SK-N-SH treated with all-trans-retinoic acid at 6 μM for 48 hours (cell line): ENCODE measurements at regions not wholly inside any gene's neighbourhood (a gene's known extent, or its start where the extent isn't known, plus 50 kb on each side); places are given as distances from the start of the nearest gene placed in this dataset.

Source experiments
- ATAC-seq: fragments of 200-7000 bp; cut with Tn5 transposase; 3 replicates; pipeline ENCODE4 v1.9.1; 2020; ENCODE audit warnings: mild to moderate bottlenecking, moderate library complexity
- ARNTL ChIP-seq: fragments of 450-650 bp; formaldehyde crosslinking; IDR thresholded peaks from 2 replicates; pipeline ENCODE4 v1.5.0; 2020; ENCODE audit warnings: low read depth, mild to moderate bottlenecking, moderate library complexity, borderline replicate concordance
- BACH2 ChIP-seq: fragments of 250-450 bp; sonication (Bioruptor Pico); IDR thresholded peaks from 2 replicates; pipeline ENCODE4 v1.9.0; 2021; ENCODE audit warnings: mild to moderate bottlenecking, borderline replicate concordance
- CSDC2 ChIP-seq: fragments of 250-450 bp; sonication (Bioruptor Pico); IDR thresholded peaks from 2 replicates; pipeline ENCODE4 v1.5.0; 2020; ENCODE audit warnings: mild to moderate bottlenecking, moderate library complexity
- ESRRG ChIP-seq: fragments of 250-450 bp; sonication (Bioruptor Pico); IDR thresholded peaks from 2 replicates; pipeline ENCODE4 v1.6.1; 2021; ENCODE audit warnings: mild to moderate bottlenecking
- GLIS3 ChIP-seq: fragments of 250-450 bp; sonication (Bioruptor Pico); IDR thresholded peaks from 2 replicates; pipeline ENCODE4 v1.5.0; 2020; ENCODE audit warnings: mild to moderate bottlenecking, moderate library complexity
- ISL1 ChIP-seq: fragments of 250-450 bp; sonication (Bioruptor Pico); IDR thresholded peaks from 2 replicates; pipeline ENCODE4 v2.1.2; 2022; ENCODE audit warnings: mild to moderate bottlenecking, moderate library complexity
- OSR1 ChIP-seq: fragments of 250-450 bp; sonication (Bioruptor Pico); IDR thresholded peaks from 2 replicates; pipeline ENCODE4 v1.8.0; 2022; ENCODE audit warnings: moderate library complexity, mild to moderate bottlenecking, inconsistent platforms
- PPARA ChIP-seq: fragments of 250-450 bp; sonication (Bioruptor Pico); IDR thresholded peaks from 2 replicates; pipeline ENCODE4 v1.5.0; 2020; ENCODE audit warnings: mild to moderate bottlenecking, borderline replicate concordance
- RARB ChIP-seq: fragments of 250-450 bp; sonication (Bioruptor Pico); IDR thresholded peaks from 2 replicates; pipeline ENCODE4 v1.8.0; 2021; ENCODE audit warnings: mild to moderate bottlenecking, moderate library complexity
- SNAI2 ChIP-seq: fragments of 250-450 bp; sonication (Bioruptor Pico); IDR thresholded peaks from 2 replicates; pipeline ENCODE4 v1.5.0; 2020; ENCODE audit warnings: mild to moderate bottlenecking, moderate library complexity
- TCF4 ChIP-seq: fragments of 250-450 bp; sonication (Bioruptor Pico); IDR thresholded peaks from 2 replicates; pipeline ENCODE4 v1.8.0; 2021; ENCODE audit warnings: mild to moderate bottlenecking, moderate library complexity, borderline replicate concordance
- TOX ChIP-seq: fragments of 250-450 bp; sonication (Bioruptor Pico); IDR thresholded peaks from 2 replicates; pipeline ENCODE4 v1.8.0; 2021; ENCODE audit warnings: mild to moderate bottlenecking, moderate library complexity, borderline replicate concordance
- ZC3H10 ChIP-seq: fragments of 250-450 bp; sonication (Bioruptor Pico); IDR thresholded peaks from 2 replicates; pipeline ENCODE4 v1.5.1; 2021; ENCODE audit warnings: mild to moderate bottlenecking, moderate library complexity
- ZFP3 ChIP-seq: fragments of 250-450 bp; sonication (Bioruptor Pico); IDR thresholded peaks from 2 replicates; pipeline ENCODE4 v1.5.0; 2020; ENCODE audit warnings: mild to moderate bottlenecking, moderate library complexity
- ZNF565 ChIP-seq: fragments of 450-650 bp; formaldehyde crosslinking; conservative IDR thresholded peaks from 2 replicates; pipeline ENCODE4 v1.5.0; 2020; ENCODE audit warnings: low read depth, mild to moderate bottlenecking, moderate library complexity
- ZNF70 ChIP-seq: fragments of 450-650 bp; formaldehyde crosslinking; IDR thresholded peaks from 2 replicates; pipeline ENCODE4 v1.5.0; 2020; ENCODE audit warnings: mild to moderate bottlenecking, moderate library complexity
- ZNF8 ChIP-seq: fragments of 450-650 bp; formaldehyde crosslinking; IDR thresholded peaks from 2 replicates; pipeline ENCODE4 v1.5.0; 2020; ENCODE audit warnings: mild to moderate bottlenecking, moderate library complexity
- TF ChIP-seq, protein P1 (sequence below): fragments of 250-450 bp; sonication (Bioruptor Pico); IDR thresholded peaks from 2 replicates; pipeline ENCODE4 v1.5.1; 2020; ENCODE audit warnings: low read depth, mild to moderate bottlenecking, moderate library complexity
- TF ChIP-seq, protein P2 (sequence below): fragments of 250-450 bp; sonication (Bioruptor Pico); IDR thresholded peaks from 2 replicates; pipeline ENCODE4 v1.8.0; 2020; ENCODE audit warnings: mild to moderate bottlenecking, moderate library complexity, borderline replicate concordance
- TF ChIP-seq, protein P3 (sequence below): fragments of 250-450 bp; sonication (Bioruptor Pico); IDR thresholded peaks from 2 replicates; pipeline ENCODE4 v1.8.0; 2021; ENCODE audit warnings: low read depth, mild to moderate bottlenecking, moderate library complexity, borderline replicate concordance
- TF ChIP-seq, protein P4 (sequence below): fragments of 250-450 bp; sonication (Bioruptor Pico); IDR thresholded peaks from 2 replicates; pipeline ENCODE4 v1.5.0; 2020; ENCODE audit warnings: mild to moderate bottlenecking, moderate library complexity
- TF ChIP-seq, protein P5 (sequence below): fragments of 250-450 bp; sonication (Bioruptor Pico); IDR thresholded peaks from 2 replicates; pipeline ENCODE4 v1.5.1; 2021; ENCODE audit warnings: mild to moderate bottlenecking, moderate library complexity

DNA sequence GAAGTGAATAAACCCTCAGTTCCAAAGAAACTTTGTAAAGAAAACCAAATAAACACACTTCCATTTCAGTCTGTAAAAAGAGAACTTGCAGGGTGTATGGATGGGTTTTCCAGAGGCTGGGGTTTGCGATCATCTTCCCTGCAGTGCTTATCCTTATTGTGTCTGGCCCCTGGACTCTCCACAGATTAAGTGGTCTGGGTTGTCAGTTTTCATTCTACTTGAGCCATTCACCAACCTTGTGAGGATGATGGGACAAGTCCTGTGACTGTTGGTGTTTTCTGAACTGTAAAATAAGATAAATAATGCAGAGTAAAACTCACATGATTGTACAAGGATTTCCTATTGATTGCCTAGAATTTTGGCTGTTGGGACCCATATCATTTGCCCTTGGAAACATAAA is 166.1 kb upstream of the MOCS2 start:
- no peak for ATAC-seq
- no peak for TF ChIP-seq ZC3H10 (CRISPR knock-in tag)
- TF ChIP-seq CSDC2 (CRISPR knock-in tag) = no peak
- TF ChIP-seq ISL1 (CRISPR knock-in tag) = no peak
- no peak for TF ChIP-seq TCF4 (CRISPR knock-in tag)
- TF ChIP-seq ZNF565 (CRISPR knock-in tag) = no peak
- TF ChIP-seq ZNF70 (CRISPR knock-in tag) = no peak
- TF ChIP-seq, protein P1, sequence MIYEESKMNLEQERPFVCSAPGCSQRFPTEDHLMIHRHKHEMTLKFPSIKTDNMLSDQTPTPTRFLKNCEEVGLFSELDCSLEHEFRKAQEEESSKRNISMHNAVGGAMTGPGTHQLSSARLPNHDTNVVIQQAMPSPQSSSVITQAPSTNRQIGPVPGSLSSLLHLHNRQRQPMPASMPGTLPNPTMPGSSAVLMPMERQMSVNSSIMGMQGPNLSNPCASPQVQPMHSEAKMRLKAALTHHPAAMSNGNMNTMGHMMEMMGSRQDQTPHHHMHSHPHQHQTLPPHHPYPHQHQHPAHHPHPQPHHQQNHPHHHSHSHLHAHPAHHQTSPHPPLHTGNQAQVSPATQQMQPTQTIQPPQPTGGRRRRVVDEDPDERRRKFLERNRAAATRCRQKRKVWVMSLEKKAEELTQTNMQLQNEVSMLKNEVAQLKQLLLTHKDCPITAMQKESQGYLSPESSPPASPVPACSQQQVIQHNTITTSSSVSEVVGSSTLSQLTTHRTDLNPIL (CRISPR knock-in tag) = no peak
- no peak for TF ChIP-seq ZNF8 (CRISPR knock-in tag)
- TF ChIP-seq, protein P2, sequence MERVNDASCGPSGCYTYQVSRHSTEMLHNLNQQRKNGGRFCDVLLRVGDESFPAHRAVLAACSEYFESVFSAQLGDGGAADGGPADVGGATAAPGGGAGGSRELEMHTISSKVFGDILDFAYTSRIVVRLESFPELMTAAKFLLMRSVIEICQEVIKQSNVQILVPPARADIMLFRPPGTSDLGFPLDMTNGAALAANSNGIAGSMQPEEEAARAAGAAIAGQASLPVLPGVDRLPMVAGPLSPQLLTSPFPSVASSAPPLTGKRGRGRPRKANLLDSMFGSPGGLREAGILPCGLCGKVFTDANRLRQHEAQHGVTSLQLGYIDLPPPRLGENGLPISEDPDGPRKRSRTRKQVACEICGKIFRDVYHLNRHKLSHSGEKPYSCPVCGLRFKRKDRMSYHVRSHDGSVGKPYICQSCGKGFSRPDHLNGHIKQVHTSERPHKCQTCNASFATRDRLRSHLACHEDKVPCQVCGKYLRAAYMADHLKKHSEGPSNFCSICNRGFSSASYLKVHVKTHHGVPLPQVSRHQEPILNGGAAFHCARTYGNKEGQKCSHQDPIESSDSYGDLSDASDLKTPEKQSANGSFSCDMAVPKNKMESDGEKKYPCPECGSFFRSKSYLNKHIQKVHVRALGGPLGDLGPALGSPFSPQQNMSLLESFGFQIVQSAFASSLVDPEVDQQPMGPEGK (CRISPR knock-in tag) = no peak
- no peak for TF ChIP-seq PPARA (CRISPR knock-in tag)
- TF ChIP-seq, protein P3, sequence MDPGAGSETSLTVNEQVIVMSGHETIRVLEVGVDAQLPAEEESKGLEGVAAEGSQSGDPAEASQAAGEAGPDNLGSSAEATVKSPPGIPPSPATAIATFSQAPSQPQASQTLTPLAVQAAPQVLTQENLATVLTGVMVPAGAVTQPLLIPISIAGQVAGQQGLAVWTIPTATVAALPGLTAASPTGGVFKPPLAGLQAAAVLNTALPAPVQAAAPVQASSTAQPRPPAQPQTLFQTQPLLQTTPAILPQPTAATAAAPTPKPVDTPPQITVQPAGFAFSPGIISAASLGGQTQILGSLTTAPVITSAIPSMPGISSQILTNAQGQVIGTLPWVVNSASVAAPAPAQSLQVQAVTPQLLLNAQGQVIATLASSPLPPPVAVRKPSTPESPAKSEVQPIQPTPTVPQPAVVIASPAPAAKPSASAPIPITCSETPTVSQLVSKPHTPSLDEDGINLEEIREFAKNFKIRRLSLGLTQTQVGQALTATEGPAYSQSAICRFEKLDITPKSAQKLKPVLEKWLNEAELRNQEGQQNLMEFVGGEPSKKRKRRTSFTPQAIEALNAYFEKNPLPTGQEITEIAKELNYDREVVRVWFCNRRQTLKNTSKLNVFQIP (CRISPR knock-in tag) = no peak
- no peak for TF ChIP-seq GLIS3
- no peak for TF ChIP-seq RARB
- TF ChIP-seq ZFP3 (CRISPR knock-in tag) = no peak
- no peak for TF ChIP-seq BACH2
- no peak for TF ChIP-seq ESRRG (CRISPR knock-in tag)
- TF ChIP-seq OSR1 (CRISPR knock-in tag) = no peak
- TF ChIP-seq SNAI2 = no peak
- TF ChIP-seq TOX = no peak
- TF ChIP-seq, protein P4, sequence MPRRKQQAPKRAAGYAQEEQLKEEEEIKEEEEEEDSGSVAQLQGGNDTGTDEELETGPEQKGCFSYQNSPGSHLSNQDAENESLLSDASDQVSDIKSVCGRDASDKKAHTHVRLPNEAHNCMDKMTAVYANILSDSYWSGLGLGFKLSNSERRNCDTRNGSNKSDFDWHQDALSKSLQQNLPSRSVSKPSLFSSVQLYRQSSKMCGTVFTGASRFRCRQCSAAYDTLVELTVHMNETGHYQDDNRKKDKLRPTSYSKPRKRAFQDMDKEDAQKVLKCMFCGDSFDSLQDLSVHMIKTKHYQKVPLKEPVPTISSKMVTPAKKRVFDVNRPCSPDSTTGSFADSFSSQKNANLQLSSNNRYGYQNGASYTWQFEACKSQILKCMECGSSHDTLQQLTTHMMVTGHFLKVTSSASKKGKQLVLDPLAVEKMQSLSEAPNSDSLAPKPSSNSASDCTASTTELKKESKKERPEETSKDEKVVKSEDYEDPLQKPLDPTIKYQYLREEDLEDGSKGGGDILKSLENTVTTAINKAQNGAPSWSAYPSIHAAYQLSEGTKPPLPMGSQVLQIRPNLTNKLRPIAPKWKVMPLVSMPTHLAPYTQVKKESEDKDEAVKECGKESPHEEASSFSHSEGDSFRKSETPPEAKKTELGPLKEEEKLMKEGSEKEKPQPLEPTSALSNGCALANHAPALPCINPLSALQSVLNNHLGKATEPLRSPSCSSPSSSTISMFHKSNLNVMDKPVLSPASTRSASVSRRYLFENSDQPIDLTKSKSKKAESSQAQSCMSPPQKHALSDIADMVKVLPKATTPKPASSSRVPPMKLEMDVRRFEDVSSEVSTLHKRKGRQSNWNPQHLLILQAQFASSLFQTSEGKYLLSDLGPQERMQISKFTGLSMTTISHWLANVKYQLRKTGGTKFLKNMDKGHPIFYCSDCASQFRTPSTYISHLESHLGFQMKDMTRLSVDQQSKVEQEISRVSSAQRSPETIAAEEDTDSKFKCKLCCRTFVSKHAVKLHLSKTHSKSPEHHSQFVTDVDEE (CRISPR knock-in tag) = no peak
- TF ChIP-seq, all 23 proteins: peak for 0

DNA sequence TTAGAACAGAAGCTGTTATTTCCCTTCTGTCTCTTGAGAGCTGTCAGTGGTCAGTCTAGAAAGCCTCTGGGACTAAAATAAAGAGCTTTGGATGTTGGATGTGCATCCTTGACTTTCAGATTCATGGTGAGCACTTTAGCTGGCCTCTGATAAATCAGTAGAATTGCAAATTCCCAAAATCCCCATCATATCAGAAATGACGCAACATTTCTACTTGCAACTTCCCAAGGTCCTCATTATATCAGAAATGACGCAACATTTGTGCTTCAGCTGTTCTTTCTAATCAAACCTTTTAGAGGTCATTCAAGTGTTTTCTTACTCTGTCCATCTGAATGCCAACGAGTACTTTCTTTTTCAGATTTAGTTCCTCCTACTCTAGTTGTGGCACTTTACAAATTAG is 167.3 kb upstream of the MOCS2 start:
- no peak for TF ChIP-seq PPARA (CRISPR knock-in tag)
- TF ChIP-seq ARNTL = no peak
- TF ChIP-seq ZNF8 (CRISPR knock-in tag) = no peak
- TF ChIP-seq, protein P5, sequence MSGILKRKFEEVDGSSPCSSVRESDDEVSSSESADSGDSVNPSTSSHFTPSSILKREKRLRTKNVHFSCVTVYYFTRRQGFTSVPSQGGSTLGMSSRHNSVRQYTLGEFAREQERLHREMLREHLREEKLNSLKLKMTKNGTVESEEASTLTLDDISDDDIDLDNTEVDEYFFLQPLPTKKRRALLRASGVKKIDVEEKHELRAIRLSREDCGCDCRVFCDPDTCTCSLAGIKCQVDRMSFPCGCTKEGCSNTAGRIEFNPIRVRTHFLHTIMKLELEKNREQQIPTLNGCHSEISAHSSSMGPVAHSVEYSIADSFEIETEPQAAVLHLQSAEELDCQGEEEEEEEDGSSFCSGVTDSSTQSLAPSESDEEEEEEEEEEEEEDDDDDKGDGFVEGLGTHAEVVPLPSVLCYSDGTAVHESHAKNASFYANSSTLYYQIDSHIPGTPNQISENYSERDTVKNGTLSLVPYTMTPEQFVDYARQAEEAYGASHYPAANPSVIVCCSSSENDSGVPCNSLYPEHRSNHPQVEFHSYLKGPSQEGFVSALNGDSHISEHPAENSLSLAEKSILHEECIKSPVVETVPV (CRISPR knock-in tag) = no peak
- TF ChIP-seq OSR1 (CRISPR knock-in tag) = no peak
- TF ChIP-seq CSDC2 (CRISPR knock-in tag) = no peak
- no peak for TF ChIP-seq ZNF565 (CRISPR knock-in tag)
- TF ChIP-seq BACH2 = no peak
- TF ChIP-seq, all 23 proteins: peak for 0
- no peak for ATAC-seq

DNA sequence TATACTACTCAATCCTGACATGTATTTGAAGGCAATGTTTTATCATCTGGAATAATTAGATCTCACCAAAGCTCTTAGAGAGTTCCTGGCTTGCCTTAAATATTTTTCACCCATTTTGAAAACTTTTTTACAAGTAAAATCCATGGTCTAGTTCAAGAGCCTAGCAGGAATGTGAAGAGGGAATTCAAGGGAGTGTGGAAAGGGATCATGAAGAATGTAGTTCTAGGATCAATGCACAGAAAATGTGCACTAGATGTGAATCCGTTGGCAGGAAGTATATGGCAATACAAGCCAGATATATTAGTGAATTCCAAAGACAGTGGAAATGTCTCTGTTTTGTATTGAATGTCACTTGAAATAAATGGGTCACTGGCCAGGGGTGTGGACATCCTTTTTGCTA is 167.9 kb upstream of the MOCS2 start:
- TF ChIP-seq BACH2 = no peak
- ATAC-seq = peak; percentile 31; the same call in 2 of the 3 replicates
